GM12878 (cell line): ENCODE measurements at regions not wholly inside any gene's neighbourhood (a gene's known extent, or its start where the extent isn't known, plus 50 kb on each side); places are given as distances from the start of the nearest gene placed in this dataset.

Source experiments
- CHD2 ChIP-seq: IDR thresholded peaks from 2 replicates; pipeline ENCODE4 v1.6.1; 2011; ENCODE audit warnings: low read depth, low read length, improper control_type of control experiment, borderline replicate concordance
- E2F8 ChIP-seq: fragments of 450-650 bp; IDR thresholded peaks from 2 replicates; pipeline ENCODE4 v1.6.1; 2018; ENCODE audit warnings: mild to moderate bottlenecking, low read depth, moderate library complexity; ENCODE audit not compliant: partially characterized antibody
- EZH2 ChIP-seq: IDR thresholded peaks from 2 replicates; pipeline ENCODE4 v1.6.1; 2012; ENCODE audit warnings: low read depth, mild to moderate bottlenecking, control low read depth, inconsistent platforms, low read length, borderline replicate concordance; ENCODE audit not compliant: control insufficient read depth
- IKZF1 ChIP-seq: fragments of 450-650 bp; conservative IDR thresholded peaks from 2 replicates; pipeline ENCODE4 v1.6.1; 2017; ENCODE audit warnings: antibody characterized with exemption, mild to moderate bottlenecking
- KLF5 ChIP-seq: fragments of 450-650 bp; IDR thresholded peaks from 2 replicates; pipeline ENCODE4 v1.6.1; 2014; ENCODE audit warnings: mild to moderate bottlenecking; ENCODE audit not compliant: partially characterized antibody
- MTA3 ChIP-seq: IDR thresholded peaks from 2 replicates; pipeline ENCODE4 v1.6.1; 2012; ENCODE audit warnings: low read length, inconsistent platforms, borderline replicate concordance
- NBN ChIP-seq: fragments of 450-650 bp; IDR thresholded peaks from 2 replicates; pipeline ENCODE4 v1.6.1; 2016
- NFIC ChIP-seq: IDR thresholded peaks from 2 replicates; pipeline ENCODE4 v1.6.1; 2012; ENCODE audit warnings: low read depth, mild to moderate bottlenecking, inconsistent platforms, low read length, moderate library complexity
- NR2C1 ChIP-seq: fragments of 450-650 bp; IDR thresholded peaks from 2 replicates; pipeline ENCODE4 v1.6.1; 2017; ENCODE audit warnings: antibody characterized with exemption, mild to moderate bottlenecking, moderate library complexity
- NR2F1 ChIP-seq: fragments of 450-650 bp; conservative IDR thresholded peaks from 2 replicates; pipeline ENCODE4 v1.6.1; 2017; ENCODE audit warnings: mild to moderate bottlenecking
- PKNOX1 ChIP-seq: fragments of 450-650 bp; IDR thresholded peaks from 2 replicates; pipeline ENCODE4 v1.6.1; 2016; ENCODE audit warnings: mild to moderate bottlenecking
- POU2F2 ChIP-seq: IDR thresholded peaks from 3 replicates; pipeline ENCODE4 v1.6.1; 2011; ENCODE audit warnings: low read depth, mild to moderate bottlenecking, low read length, borderline replicate concordance
- RUNX3 ChIP-seq: IDR thresholded peaks from 2 replicates; pipeline ENCODE4 v1.6.1; 2012; ENCODE audit warnings: low read length, inconsistent platforms
- ZNF384 ChIP-seq: IDR thresholded peaks from 2 replicates; pipeline ENCODE4 v1.6.1; 2012; ENCODE audit warnings: low read depth, mild to moderate bottlenecking, low read length, improper control_type of control experiment, borderline replicate concordance
- TF ChIP-seq, protein P1 (sequence below): IDR thresholded peaks from 2 replicates; pipeline ENCODE4 v1.6.1; 2012; ENCODE audit warnings: low read length, inconsistent platforms
- TF ChIP-seq, protein P2 (sequence below): IDR thresholded peaks from 2 replicates; pipeline ENCODE4 v1.6.1; 2011; ENCODE audit warnings: borderline replicate concordance, low read depth, mild to moderate bottlenecking, moderate library complexity, low read length; ENCODE audit not compliant: insufficient read depth, poor library complexity, severe bottlenecking
- TF ChIP-seq, protein P3 (sequence below): fragments of 450-650 bp; IDR thresholded peaks from 2 replicates; pipeline ENCODE4 v1.6.1; 2016; ENCODE audit warnings: mild to moderate bottlenecking
- TF ChIP-seq, protein P4 (sequence below): fragments of 450-650 bp; conservative IDR thresholded peaks from 2 replicates; pipeline ENCODE4 v1.6.1; 2017; ENCODE audit warnings: mild to moderate bottlenecking, moderate library complexity

GRCh38 chr4:166662266-166662843 lies 571.9 kb downstream of the SPOCK3 start (continued):
- TF ChIP-seq, protein P1, sequence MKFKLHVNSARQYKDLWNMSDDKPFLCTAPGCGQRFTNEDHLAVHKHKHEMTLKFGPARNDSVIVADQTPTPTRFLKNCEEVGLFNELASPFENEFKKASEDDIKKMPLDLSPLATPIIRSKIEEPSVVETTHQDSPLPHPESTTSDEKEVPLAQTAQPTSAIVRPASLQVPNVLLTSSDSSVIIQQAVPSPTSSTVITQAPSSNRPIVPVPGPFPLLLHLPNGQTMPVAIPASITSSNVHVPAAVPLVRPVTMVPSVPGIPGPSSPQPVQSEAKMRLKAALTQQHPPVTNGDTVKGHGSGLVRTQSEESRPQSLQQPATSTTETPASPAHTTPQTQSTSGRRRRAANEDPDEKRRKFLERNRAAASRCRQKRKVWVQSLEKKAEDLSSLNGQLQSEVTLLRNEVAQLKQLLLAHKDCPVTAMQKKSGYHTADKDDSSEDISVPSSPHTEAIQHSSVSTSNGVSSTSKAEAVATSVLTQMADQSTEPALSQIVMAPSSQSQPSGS, result peak; percentile 96
- TF ChIP-seq ZNF384 (peak; percentile 42; the same call in 1 of the 2 replicates), POU2F2 (peak; percentile 13; the same call in 1 of the 3 replicates), MTA3 (peak; percentile 88), EZH2 (no peak), E2F8 (peak; percentile 75), RUNX3 (peak; percentile 98), PKNOX1 (peak; percentile 83), KLF5 (peak; percentile 95), NFIC (peak; percentile 100), IKZF1 (peak; percentile 97), NR2C1 (no peak), NBN (peak; percentile 98), NR2F1 (peak; percentile 96), CHD2 (peak; percentile 88)
- TF ChIP-seq, protein P2, sequence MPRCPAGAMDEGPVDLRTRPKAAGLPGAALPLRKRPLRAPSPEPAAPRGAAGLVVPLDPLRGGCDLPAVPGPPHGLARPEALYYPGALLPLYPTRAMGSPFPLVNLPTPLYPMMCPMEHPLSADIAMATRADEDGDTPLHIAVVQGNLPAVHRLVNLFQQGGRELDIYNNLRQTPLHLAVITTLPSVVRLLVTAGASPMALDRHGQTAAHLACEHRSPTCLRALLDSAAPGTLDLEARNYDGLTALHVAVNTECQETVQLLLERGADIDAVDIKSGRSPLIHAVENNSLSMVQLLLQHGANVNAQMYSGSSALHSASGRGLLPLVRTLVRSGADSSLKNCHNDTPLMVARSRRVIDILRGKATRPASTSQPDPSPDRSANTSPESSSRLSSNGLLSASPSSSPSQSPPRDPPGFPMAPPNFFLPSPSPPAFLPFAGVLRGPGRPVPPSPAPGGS, result peak; percentile 88
- TF ChIP-seq, protein P3, sequence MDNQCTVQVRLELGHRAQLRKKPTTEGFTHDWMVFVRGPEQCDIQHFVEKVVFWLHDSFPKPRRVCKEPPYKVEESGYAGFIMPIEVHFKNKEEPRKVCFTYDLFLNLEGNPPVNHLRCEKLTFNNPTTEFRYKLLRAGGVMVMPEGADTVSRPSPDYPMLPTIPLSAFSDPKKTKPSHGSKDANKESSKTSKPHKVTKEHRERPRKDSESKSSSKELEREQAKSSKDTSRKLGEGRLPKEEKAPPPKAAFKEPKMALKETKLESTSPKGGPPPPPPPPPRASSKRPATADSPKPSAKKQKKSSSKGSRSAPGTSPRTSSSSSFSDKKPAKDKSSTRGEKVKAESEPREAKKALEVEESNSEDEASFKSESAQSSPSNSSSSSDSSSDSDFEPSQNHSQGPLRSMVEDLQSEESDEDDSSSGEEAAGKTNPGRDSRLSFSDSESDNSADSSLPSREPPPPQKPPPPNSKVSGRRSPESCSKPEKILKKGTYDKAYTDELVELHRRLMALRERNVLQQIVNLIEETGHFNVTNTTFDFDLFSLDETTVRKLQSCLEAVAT, result peak; percentile 93
- TF ChIP-seq, protein P4, sequence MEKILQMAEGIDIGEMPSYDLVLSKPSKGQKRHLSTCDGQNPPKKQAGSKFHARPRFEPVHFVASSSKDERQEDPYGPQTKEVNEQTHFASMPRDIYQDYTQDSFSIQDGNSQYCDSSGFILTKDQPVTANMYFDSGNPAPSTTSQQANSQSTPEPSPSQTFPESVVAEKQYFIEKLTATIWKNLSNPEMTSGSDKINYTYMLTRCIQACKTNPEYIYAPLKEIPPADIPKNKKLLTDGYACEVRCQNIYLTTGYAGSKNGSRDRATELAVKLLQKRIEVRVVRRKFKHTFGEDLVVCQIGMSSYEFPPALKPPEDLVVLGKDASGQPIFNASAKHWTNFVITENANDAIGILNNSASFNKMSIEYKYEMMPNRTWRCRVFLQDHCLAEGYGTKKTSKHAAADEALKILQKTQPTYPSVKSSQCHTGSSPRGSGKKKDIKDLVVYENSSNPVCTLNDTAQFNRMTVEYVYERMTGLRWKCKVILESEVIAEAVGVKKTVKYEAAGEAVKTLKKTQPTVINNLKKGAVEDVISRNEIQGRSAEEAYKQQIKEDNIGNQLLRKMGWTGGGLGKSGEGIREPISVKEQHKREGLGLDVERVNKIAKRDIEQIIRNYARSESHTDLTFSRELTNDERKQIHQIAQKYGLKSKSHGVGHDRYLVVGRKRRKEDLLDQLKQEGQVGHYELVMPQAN, result no peak
